ENCODE measurements at regions not wholly inside any gene's neighbourhood (a gene's known extent, or its start where the extent isn't known, plus 50 kb on each side); places are given as distances from the start of the nearest gene placed in this dataset.

- TF ChIP-seq, protein P1, sequence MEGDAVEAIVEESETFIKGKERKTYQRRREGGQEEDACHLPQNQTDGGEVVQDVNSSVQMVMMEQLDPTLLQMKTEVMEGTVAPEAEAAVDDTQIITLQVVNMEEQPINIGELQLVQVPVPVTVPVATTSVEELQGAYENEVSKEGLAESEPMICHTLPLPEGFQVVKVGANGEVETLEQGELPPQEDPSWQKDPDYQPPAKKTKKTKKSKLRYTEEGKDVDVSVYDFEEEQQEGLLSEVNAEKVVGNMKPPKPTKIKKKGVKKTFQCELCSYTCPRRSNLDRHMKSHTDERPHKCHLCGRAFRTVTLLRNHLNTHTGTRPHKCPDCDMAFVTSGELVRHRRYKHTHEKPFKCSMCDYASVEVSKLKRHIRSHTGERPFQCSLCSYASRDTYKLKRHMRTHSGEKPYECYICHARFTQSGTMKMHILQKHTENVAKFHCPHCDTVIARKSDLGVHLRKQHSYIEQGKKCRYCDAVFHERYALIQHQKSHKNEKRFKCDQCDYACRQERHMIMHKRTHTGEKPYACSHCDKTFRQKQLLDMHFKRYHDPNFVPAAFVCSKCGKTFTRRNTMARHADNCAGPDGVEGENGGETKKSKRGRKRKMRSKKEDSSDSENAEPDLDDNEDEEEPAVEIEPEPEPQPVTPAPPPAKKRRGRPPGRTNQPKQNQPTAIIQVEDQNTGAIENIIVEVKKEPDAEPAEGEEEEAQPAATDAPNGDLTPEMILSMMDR (IDR thresholded peaks at IDR 0.05; ENCODE audit: poor library complexity): no peak
- TF ChIP-seq EZH2phosphoT487 (IDR thresholded peaks at IDR 0.05; ENCODE audit: low read depth, severe bottlenecking, unreplicated experiment): no peak
These were observed 140.3 kb downstream of the CYP26B1 start for GRCh38 chr2:72007402-72007801.

Data from hepatocyte (in vitro differentiated cells).